Psoas muscle (tissue), 7 donors: ENCODE measurements at regions not wholly inside any gene's neighbourhood (a gene's known extent, or its start where the extent isn't known, plus 50 kb on each side); places are given as distances from the start of the nearest gene placed in this dataset.

ENCODE experiments used
- ATAC-seq, 4 donors: fragments of 200-7000 bp; cut with Tn5 transposase; one replicate each; pipeline ENCODE4 v1.9.1; 2020; ENCODE audit warnings: moderate library complexity in 3 of 4, mild to moderate bottlenecking in 2 of 4
- DNase-seq, 2 donors: peaks; one replicate each; pipeline ENCODE4 v3.0.0-alpha.2; 2020
- H3K27ac ChIP-seq: fragments of 200-600 bp; one replicate; pipeline ENCODE4 v1.8.0; 2022
- H3K27me3 ChIP-seq, 3 donors: fragments of 200-600 bp in 1 of 3; one replicate each; pipeline versions ENCODE4 v1.6.1 to v1.8.0; 2013 to 2022; ENCODE audit warnings: low read length in 2 of 3, mild to moderate bottlenecking in 2 of 3, moderate library complexity in 1 of 3; ENCODE audit not compliant: insufficient read depth in 3 of 3
- H3K36me3 ChIP-seq, 2 donors: fragments of 200-600 bp in 1 of 2; one replicate each; pipeline versions ENCODE4 v1.6.1 to v1.8.0; 2013 to 2022; ENCODE audit warnings: low read depth in 1 of 2, mild to moderate bottlenecking in 1 of 2, moderate library complexity in 1 of 2; ENCODE audit not compliant: insufficient read depth in 1 of 2
- H3K4me1 ChIP-seq: fragments of 200-600 bp; one replicate; pipeline ENCODE4 v1.8.0; 2022
- H3K4me3 ChIP-seq: fragments of 200-600 bp; one replicate; pipeline ENCODE4 v1.8.0; 2022; ENCODE audit warnings: mild to moderate bottlenecking
- H3K9me3 ChIP-seq: fragments of 200-600 bp; one replicate; pipeline ENCODE4 v1.8.0; 2022
- WGBS, 3 donors: extraction: QIAGEN DNeasy Blood & Tissue Kit; methylation state at CpG; one replicate each; pipeline versions ENCODE4 v1.1.6 to v1.1.7; 2013; 5-methylcytosine and 5-hydroxymethylcytosine counted together
- intact Hi-C, 2 donors: fragments of 100-400 bp; cut with DNase I; formaldehyde crosslinking; loops; one replicate each; pipeline versions ENCODE4 v1.11.0 to v1.14.2; 2022
- TF ChIP-seq, protein P1 (sequence below): fragments of 200-600 bp; IDR thresholded peaks from one replicate; pipeline ENCODE4 v1.8.0; 2022; ENCODE audit warnings: antibody characterized with exemption
- donor health status: healthy with polysubstance abuse.
- donor health status: DM: no; HTN: no; CAD: no; lungs with moderate emphysema.
- donor health status: Bipolar disorder and iron deficiency.
- donor health status: healthy.
- donor health status: DM: yes; HTN: yes; CAD: no.
- donor health status: DM: no; HTN: no; CAD: no.
- donor health status: DM: yes; HTN: yes; CAD: no.

DNA sequence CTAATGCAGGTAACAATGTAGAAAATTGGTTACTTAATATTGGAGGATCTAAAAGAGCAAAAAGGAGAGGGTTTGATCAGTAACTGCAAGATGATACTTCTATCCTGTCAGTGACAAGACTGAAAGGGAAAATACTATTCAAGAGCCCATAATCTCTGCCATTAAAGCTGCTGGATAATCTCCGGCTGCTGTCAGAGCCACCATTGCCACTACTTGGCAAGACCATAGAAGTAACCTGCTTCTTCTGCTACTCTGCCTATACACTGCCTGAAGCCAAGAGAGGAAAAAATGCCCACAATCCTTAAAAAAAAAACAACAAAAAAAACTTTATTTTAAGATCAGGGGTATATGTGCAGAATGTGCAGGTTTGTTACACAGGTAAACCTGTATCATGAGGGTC lies 386.5 kb upstream of the ID4 start:
- 87 to 95% (median 95%) methylated on average over 1 of the region's 1 CpG for WGBS, 3 donors
- TF ChIP-seq, protein P1, sequence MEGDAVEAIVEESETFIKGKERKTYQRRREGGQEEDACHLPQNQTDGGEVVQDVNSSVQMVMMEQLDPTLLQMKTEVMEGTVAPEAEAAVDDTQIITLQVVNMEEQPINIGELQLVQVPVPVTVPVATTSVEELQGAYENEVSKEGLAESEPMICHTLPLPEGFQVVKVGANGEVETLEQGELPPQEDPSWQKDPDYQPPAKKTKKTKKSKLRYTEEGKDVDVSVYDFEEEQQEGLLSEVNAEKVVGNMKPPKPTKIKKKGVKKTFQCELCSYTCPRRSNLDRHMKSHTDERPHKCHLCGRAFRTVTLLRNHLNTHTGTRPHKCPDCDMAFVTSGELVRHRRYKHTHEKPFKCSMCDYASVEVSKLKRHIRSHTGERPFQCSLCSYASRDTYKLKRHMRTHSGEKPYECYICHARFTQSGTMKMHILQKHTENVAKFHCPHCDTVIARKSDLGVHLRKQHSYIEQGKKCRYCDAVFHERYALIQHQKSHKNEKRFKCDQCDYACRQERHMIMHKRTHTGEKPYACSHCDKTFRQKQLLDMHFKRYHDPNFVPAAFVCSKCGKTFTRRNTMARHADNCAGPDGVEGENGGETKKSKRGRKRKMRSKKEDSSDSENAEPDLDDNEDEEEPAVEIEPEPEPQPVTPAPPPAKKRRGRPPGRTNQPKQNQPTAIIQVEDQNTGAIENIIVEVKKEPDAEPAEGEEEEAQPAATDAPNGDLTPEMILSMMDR: no peak
- Histone ChIP-seq H3K27me3 (no peaks in the 10 kb centered on the region), H3K4me1 (no peaks in the 10 kb centered on the region), H3K4me3 (no peak overlapping the region), H3K9me3 (no peaks in the 10 kb centered on the region), H3K27ac (no peak overlapping the region), H3K36me3 (no peaks in the 10 kb centered on the region)
- intact Hi-C loops: no loop called here
- ATAC-seq (no peak), DNase-seq (no peak)

DNA sequence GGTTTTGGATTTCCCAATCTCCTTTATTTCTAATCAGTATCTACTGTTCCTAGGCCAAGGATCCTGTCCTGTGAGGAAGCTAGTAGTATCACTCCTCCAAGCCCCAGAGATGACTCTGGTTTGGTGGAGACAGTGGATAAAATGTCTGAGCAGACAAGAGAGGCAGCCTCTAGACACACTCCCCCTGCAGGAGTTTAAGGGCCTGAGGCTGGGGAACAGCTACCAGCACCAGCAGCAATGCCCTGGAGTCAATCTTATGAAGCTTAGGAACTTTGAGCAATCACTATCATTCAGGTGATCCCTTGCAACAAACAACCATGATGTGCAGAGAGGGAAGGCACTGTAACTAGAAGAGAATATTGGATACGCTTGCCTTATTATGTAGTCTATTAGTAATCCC lies 384.7 kb upstream of the ID4 start:
- H3K36me3 ChIP-seq: no peaks in the 10 kb centered on the region
- no peaks in the 10 kb centered on the region for H3K4me1 ChIP-seq
- intact Hi-C loops: no loop called here
- DNase-seq (no peak), ATAC-seq (no peak)
- no peak overlapping the region for H3K4me3 ChIP-seq
- H3K9me3 ChIP-seq: no peaks in the 10 kb centered on the region
- 85 to 96% (median 89%) methylated on average over 1 of the region's 1 CpG for WGBS, 3 donors
- TF ChIP-seq, protein P1: no peak
- H3K27me3 ChIP-seq: no peaks in the 10 kb centered on the region
- no peak overlapping the region for H3K27ac ChIP-seq

DNA sequence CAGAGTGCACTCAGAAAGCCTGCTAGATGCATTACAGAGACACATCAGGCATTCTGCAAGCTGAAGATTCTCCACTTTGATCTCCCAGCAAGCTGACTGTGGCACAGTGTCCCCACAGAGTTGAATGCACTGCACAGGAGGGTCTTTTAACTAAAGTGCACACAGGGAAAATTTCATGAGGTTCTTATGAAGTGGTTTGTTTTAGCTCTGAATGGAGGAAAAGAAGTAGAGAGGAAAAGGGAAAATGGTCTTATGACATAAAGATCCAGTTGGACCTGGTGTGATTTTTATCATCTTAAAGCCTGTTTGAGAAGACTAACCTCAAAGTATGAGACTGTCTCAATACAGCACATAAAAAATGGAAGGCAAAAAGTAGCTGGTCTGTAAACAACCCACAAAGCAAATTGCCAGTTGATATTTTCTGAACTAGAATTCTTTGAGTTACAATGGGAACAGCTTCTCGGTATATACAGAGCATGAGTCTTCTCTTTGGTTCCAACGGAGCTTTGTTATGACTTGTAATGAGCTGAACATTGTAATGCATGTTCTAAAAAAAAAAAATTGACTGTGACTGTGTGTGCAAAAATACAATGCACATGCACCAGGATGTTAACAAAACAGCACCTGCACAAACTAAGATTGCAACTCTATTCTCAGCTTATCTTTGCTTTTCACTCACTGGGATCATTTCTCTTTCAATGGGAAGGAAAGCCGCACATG lies 383.0 kb upstream of the ID4 start:
- Histone ChIP-seq H3K9me3 (no peaks in the 10 kb centered on the region), H3K4me1 (no peaks in the 10 kb centered on the region), H3K36me3 (no peaks in the 10 kb centered on the region), H3K4me3 (no peak overlapping the region), H3K27me3 (no peaks in the 10 kb centered on the region), H3K27ac (no peak overlapping the region)
- TF ChIP-seq, protein P1: no peak
- intact Hi-C loops: no loop called here
- DNase-seq: no peak
- no peak for ATAC-seq
- WGBS, 3 donors: 79 to 85% (median 80%) methylated on average over 3 of the region's 3 CpGs

DNA sequence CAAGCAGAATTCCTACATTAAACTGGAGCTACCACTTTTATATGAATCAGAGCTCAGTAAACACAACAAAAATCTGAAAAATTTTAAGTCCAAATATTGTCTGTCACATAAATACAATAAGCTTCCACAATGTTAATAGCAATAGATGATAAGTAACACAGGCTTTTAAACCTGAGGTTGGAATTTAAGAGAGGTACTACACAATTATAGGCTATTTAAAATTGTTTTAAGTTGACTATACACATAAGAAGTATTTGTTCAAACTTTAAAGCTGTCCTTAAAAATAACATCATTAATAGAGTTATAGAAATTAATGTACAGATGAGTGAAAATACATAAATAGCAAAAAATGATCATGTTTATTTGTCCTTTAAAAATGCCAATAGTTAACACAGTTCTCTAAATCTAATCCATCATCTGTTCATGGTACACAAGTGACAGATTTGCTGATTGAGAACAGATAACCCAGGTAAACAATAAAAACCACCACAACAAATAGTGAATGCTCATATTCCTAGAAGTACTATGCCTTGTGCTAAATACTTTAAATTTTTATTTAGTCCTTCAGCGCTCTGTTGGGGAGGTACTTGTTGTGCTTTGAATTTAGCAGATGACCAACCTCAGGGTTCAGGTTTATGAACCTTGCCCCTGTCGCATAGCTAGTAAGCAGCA lies 382.3 kb upstream of the ID4 start:
- Histone ChIP-seq H3K27ac (no peak overlapping the region), H3K4me3 (no peak overlapping the region), H3K4me1 (no peaks in the 10 kb centered on the region), H3K9me3 (no peaks in the 10 kb centered on the region), H3K36me3 (no peaks in the 10 kb centered on the region), H3K27me3 (no peaks in the 10 kb centered on the region)
- DNase-seq (no peak), ATAC-seq (no peak)
- TF ChIP-seq, protein P1: no peak
- intact Hi-C loops: no loop called here
- WGBS, 3 donors: 94 to 98% (median 96%) methylated on average over 2 of the region's 2 CpGs
